Endothelial cell of umbilical vein (primary cell): ENCODE measurements at regions not wholly inside any gene's neighbourhood (a gene's known extent, or its start where the extent isn't known, plus 50 kb on each side); places are given as distances from the start of the nearest gene placed in this dataset.

Source experiments
- BruUV-seq: library from RNA; stranded (reverse); fragments of 400-500 nt; replicated peaks from 2 replicates; lab custom pipeline; 2021; lab: Mats Ljungman, UMichigan
- CTCF ChIA-PET: fragments of 300-600, 350-600 bp; sonication (Branson Sonifier 250); formaldehyde crosslinking; loops from one replicate; lab custom pipeline; 2021; ENCODE audit warnings: antibody characterized with exemption, inconsistent platforms; lab: Charles Lee
- POLR2A ChIA-PET: fragments of 300-600, 350-600 bp; sonication (Branson Sonifier 250); formaldehyde crosslinking; loops from one replicate; lab custom pipeline; 2021; ENCODE audit warnings: antibody characterized with exemption, inconsistent platforms; lab: Charles Lee
- DNase-seq: peaks from one replicate; pipeline ENCODE4 v3.0.0-alpha.2; 2011; ENCODE audit warnings: low read depth, low spot score
- FAIRE-seq: peaks from 2 replicates; lab custom pipeline; 2011; peaks lifted over from hg19 to GRCh38; lab: Jason Lieb, UNC
- H2AFZ ChIP-seq: 2 replicates; pipeline ENCODE4 v1.6.0; 2012; ENCODE audit warnings: low read depth, low read length, control low read depth, inconsistent platforms
- H3K27ac ChIP-seq: 2 replicates; pipeline ENCODE4 v1.5.1; 2011; ENCODE audit warnings: low read depth, mild to moderate bottlenecking, control low read depth, low read length, moderate library complexity; ENCODE audit not compliant: insufficient read depth
- H3K27me3 ChIP-seq, 2 experiments: 2 replicates each; pipeline versions ENCODE4 v1.6.0 to v1.6.1; 2011; ENCODE audit warnings: low read length in 2 of 2, mixed read lengths in 1 of 2; ENCODE audit not compliant: control insufficient read depth in 2 of 2, insufficient read depth in 2 of 2
- H3K36me3 ChIP-seq, 2 experiments: 2 replicates in 1 of 2; 3 replicates in 1 of 2; pipeline ENCODE4 v1.5.1; 2011; ENCODE audit warnings: low read length in 2 of 2, mild to moderate bottlenecking in 1 of 2, moderate library complexity in 1 of 2; ENCODE audit not compliant: control insufficient read depth in 2 of 2, insufficient read depth in 2 of 2; ENCODE audit errors: extremely low read depth in 1 of 2
- H3K4me1 ChIP-seq: 3 replicates; pipeline ENCODE4 v1.5.1; 2011; ENCODE audit warnings: mild to moderate bottlenecking, low read length; ENCODE audit not compliant: control insufficient read depth, insufficient read depth; ENCODE audit errors: extremely low read depth
- H3K4me2 ChIP-seq: 2 replicates; pipeline ENCODE4 v1.6.1; 2011; ENCODE audit warnings: low read length, control low read depth, mixed read lengths; ENCODE audit not compliant: insufficient read depth
- H3K4me3 ChIP-seq, 3 experiments: fragments of 200-600 bp in 1 of 3; sonication (generic), shearing (Covaris generic) in 1 of 3; replicated peaks in 1 of 3; 2 replicates each; pipeline ENCODE4 v1.5.1; 2011 to 2016; ENCODE audit warnings: control low read depth in 3 of 3, low read length in 3 of 3, mild to moderate bottlenecking in 2 of 3, inconsistent platforms in 1 of 3, low read depth in 1 of 3, moderate library complexity in 1 of 3; ENCODE audit not compliant: insufficient read depth in 1 of 3
- H3K79me2 ChIP-seq: 2 replicates; pipeline ENCODE4 v1.6.0; 2012; ENCODE audit warnings: low read length, inconsistent platforms; ENCODE audit not compliant: control insufficient read depth, insufficient read depth
- H3K9ac ChIP-seq: replicated peaks from 2 replicates; pipeline ENCODE3; 2011; ENCODE audit warnings: low read length, control low read depth; ENCODE audit not compliant: insufficient read depth; ENCODE audit errors: extremely low read depth
- H3K9me1 ChIP-seq: replicated peaks from 3 replicates; pipeline ENCODE4 v1.6.0; 2011; ENCODE audit warnings: mild to moderate bottlenecking, low read length; ENCODE audit not compliant: control insufficient read depth, insufficient read depth; ENCODE audit errors: extremely low read depth
- H3K9me3 ChIP-seq: replicated peaks from 2 replicates; pipeline ENCODE4 v1.5.1; 2012; ENCODE audit warnings: low read length, inconsistent platforms; ENCODE audit not compliant: control insufficient read depth, insufficient read depth
- H4K20me1 ChIP-seq: replicated peaks from 2 replicates; pipeline ENCODE3; 2011; ENCODE audit warnings: mild to moderate bottlenecking, low read length; ENCODE audit not compliant: control insufficient read depth, insufficient read depth; ENCODE audit errors: extremely low read depth
- CTCF ChIP-seq, 2 donors: IDR thresholded peaks; 1 replicate in 1 of 2; 2 replicates in 1 of 2; pipeline ENCODE4 v1.5.1; 2011; ENCODE audit warnings: low read length in 2 of 2, mild to moderate bottlenecking in 2 of 2, moderate library complexity in 2 of 2, control low read depth in 1 of 2, inconsistent platforms in 1 of 2, low read depth in 1 of 2; ENCODE audit not compliant: insufficient read depth in 1 of 2; ENCODE audit errors: extremely low read depth in 1 of 2
- FOS ChIP-seq: IDR thresholded peaks from 2 replicates; pipeline ENCODE4 v1.6.1; 2011; ENCODE audit warnings: mild to moderate bottlenecking, low read length, moderate library complexity, borderline replicate concordance; ENCODE audit not compliant: insufficient read depth
- GATA2 ChIP-seq: IDR thresholded peaks from 2 replicates; pipeline ENCODE4 v1.7.0; 2011; ENCODE audit warnings: low read depth, mild to moderate bottlenecking, moderate library complexity, mixed read lengths, low read length; ENCODE audit not compliant: insufficient read length, insufficient read depth
- JUN ChIP-seq: IDR thresholded peaks from 2 replicates; pipeline ENCODE4 v1.6.1; 2011; ENCODE audit warnings: borderline replicate concordance, low read depth; ENCODE audit not compliant: insufficient read length, insufficient read depth
- MAX ChIP-seq: IDR thresholded peaks from 2 replicates; pipeline ENCODE4 v1.6.1; 2011; ENCODE audit not compliant: insufficient read depth, insufficient read length
- MYC ChIP-seq: IDR thresholded peaks from one replicate; pipeline ENCODE4 v1.6.1; 2011; ENCODE audit warnings: mild to moderate bottlenecking, low read depth, low read length
- POLR2A ChIP-seq: IDR thresholded peaks from 2 replicates; pipeline ENCODE4 v1.6.1; 2012; ENCODE audit warnings: low read depth, mild to moderate bottlenecking, control low read depth, low read length
- POLR2AphosphoS5 ChIP-seq: IDR thresholded peaks from 2 replicates; pipeline ENCODE4 v1.6.1; 2012; ENCODE audit warnings: low read depth, mild to moderate bottlenecking, control low read depth, low read length, moderate library complexity; ENCODE audit not compliant: insufficient read depth
- dilution Hi-C: fragments of 300-500 bp; cut with MboI; formaldehyde crosslinking; loops from one replicate; pipeline ENCODE4 v1.15.0; 2019; ENCODE audit warnings: low sequenced_read_pairs; ENCODE audit not compliant: extremely low pct_ligation_motif_present
- intact Hi-C: fragments of 100-400 bp; cut with micrococcal nuclease; formaldehyde crosslinking; loops from one replicate; pipeline ENCODE4 v1.10.0; 2022

- no peak for FAIRE-seq
- no peaks in the 10 kb centered on the region for H3K27me3 ChIP-seq
- no peaks in the 10 kb centered on the region for H4K20me1 ChIP-seq
- dilution Hi-C loops: no loop called here
- ChIA-PET POLR2A (no interaction called here), CTCF (no interaction called here)
- no peak overlapping the region for H3K4me3 ChIP-seq
- H3K9me1 ChIP-seq: no peaks in the 10 kb centered on the region
- no peak overlapping the region for H3K27ac ChIP-seq
- no peak overlapping the region for H2AFZ ChIP-seq
- H3K9ac ChIP-seq: no peak overlapping the region
- no TSS peak for BruUV-seq
- no peaks in the 10 kb centered on the region for H3K79me2 ChIP-seq
- no peak overlapping the region for H3K4me2 ChIP-seq
- no peaks in the 10 kb centered on the region for H3K36me3 ChIP-seq
- no peak for DNase-seq
- TF ChIP-seq FOS: no peak
- no peak for TF ChIP-seq POLR2AphosphoS5
- no peak for TF ChIP-seq GATA2
- no peak for TF ChIP-seq CTCF (IDR thresholded peaks at IDR 0.05; ENCODE audit: extremely low read depth in 1 of 2, insufficient read depth in 1 of 2, low read depth in 1 of 2, low read length in 2 of 2)
- TF ChIP-seq POLR2A: no peak
- TF ChIP-seq MYC: no peak
- no peak for TF ChIP-seq JUN
- no peak for TF ChIP-seq MAX
- intact Hi-C loops: no loop called here
- peaks cover 2% of the 10 kb centered on the region for H3K9me3 ChIP-seq
- no peaks in the 10 kb centered on the region for H3K4me1 ChIP-seq
Observed at GRCh38 chr5:153236319-153236718, 254.2 kb upstream of the GRIA1 start.
